Vagina (tissue), 2 donors: ENCODE measurements at regions not wholly inside any gene's neighbourhood (a gene's known extent, or its start where the extent isn't known, plus 50 kb on each side); places are given as distances from the start of the nearest gene placed in this dataset.

Source experiments
- DNase-seq, 2 donors: peaks; one replicate each; pipeline ENCODE4 v3.0.0-alpha.2; 2017; ENCODE audit errors: extremely low spot score in 2 of 2
- H3K27ac ChIP-seq: fragments of 200-600 bp; sonication (generic); one replicate; pipeline ENCODE4 v1.5.1; 2019
- H3K27me3 ChIP-seq: fragments of 200-600 bp; sonication (generic); one replicate; pipeline ENCODE4 v1.5.1; 2019
- H3K36me3 ChIP-seq, 2 donors: fragments of 200-600 bp; sonication (generic); one replicate each; pipeline ENCODE4 v1.5.1; 2017 to 2019
- H3K4me1 ChIP-seq: fragments of 200-600 bp; sonication (generic); one replicate; pipeline ENCODE4 v1.5.1; 2019
- H3K4me3 ChIP-seq, 2 donors: fragments of 200-600 bp; sonication (generic); 1 replicate in 1 of 2; 2 replicates in 1 of 2; pipeline ENCODE4 v1.5.1; 2016 to 2019
- H3K9me3 ChIP-seq: fragments of 200-600 bp; sonication (generic); one replicate; pipeline ENCODE4 v1.5.1; 2019
- POLR2A ChIP-seq, 2 donors: fragments of 450-650 bp; IDR thresholded peaks; one replicate each; pipeline ENCODE4 v1.6.1; 2017; ENCODE audit warnings: antibody characterized with exemption in 2 of 2, mild to moderate bottlenecking in 2 of 2, moderate library complexity in 2 of 2
- POLR2AphosphoS5 ChIP-seq, 2 donors: sonication (generic); formaldehyde crosslinking; IDR thresholded peaks; one replicate each; pipeline ENCODE4 v1.9.0; 2017; ENCODE audit warnings: antibody characterized with exemption in 2 of 2, mild to moderate bottlenecking in 2 of 2, low read depth in 1 of 2; ENCODE audit not compliant: insufficient read depth in 1 of 2
- intact Hi-C: fragments of 100-400 bp; cut with DNase I; formaldehyde crosslinking; loops from one replicate; pipeline ENCODE4 v1.15.1; 2023
- TF ChIP-seq, protein P1 (sequence below), 3 experiments: fragments of 450-650 bp in 2 of 3; fragments of 200-600 bp in 1 of 3; sonication (generic) in 1 of 3; IDR thresholded peaks; one replicate each; pipeline ENCODE4 v1.5.1; 2017 to 2019; ENCODE audit warnings: antibody characterized with exemption in 3 of 3, mild to moderate bottlenecking in 2 of 3, moderate library complexity in 2 of 3

DNA sequence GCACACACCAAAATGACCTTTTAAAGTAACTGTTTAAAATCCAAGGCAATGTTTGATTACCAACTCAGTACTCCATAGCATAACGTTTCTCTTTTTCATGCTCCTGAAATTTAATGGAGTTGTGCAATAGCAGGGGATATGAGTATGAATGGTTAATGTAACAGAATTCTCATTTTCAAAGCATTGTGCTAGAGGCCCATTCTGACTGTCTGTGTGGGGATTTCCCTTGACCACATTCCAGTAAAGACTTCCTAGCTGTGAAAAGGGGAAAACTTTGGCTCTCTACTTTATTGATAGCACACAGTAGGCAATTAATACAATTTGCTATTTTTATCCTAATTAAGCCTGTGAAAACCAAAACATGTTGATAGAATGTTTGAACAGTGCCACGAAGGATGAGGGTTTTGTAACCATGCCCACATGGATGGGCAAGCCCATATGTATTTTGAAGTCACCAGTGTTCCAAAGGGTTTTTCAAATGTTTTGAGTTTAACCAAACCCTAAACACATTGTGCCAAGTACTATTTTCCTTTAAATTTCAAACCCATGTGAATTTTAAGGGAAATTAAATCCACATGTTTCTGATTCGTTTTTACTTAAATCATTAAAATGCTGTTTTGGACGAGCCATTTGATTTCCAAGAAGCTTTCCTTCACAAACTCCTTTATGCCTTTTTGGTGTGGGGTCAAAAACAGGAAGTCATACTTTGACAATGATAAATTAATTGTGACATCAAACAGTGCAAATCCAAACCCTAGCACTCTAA, 261.2 kb downstream of the SHOX2 start:
- Histone ChIP-seq H3K9me3 (no peaks in the 10 kb centered on the region), H3K4me1 (peaks cover 5% of the 10 kb centered on the region), H3K4me3 (no peak overlapping the region), H3K27me3 (no peaks in the 10 kb centered on the region), H3K36me3 (no peaks in the 10 kb centered on the region), H3K27ac (no peak overlapping the region)
- intact Hi-C loops = no loop called here
- no peak for DNase-seq
- no peak for TF ChIP-seq POLR2AphosphoS5 (IDR thresholded peaks at IDR 0.05; ENCODE audit: insufficient read depth in 1 of 2, low read depth in 1 of 2)

DNA sequence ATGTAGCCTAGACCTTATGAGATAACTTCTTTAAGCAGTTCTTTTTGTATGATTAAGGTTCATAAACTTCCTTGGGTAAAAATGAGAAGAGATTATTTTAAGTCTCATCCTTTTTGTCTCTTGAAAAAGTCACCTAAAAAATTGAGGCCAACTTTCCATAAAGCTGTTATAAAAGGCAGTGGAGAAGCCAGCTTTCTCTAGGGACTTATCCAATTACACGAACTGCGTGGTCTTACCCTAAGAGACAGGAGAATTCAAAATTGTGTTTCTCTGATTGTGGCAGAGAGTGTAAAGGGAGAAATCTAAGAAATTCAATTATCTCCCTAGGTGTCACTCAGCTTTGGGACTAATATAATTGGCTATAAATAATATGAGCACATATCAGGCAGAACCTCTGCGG, 262.0 kb downstream of the SHOX2 start:
- no peaks in the 10 kb centered on the region for H3K27me3 ChIP-seq
- intact Hi-C loops = no loop called here
- no peaks in the 10 kb centered on the region for H3K36me3 ChIP-seq
- no peaks in the 10 kb centered on the region for H3K9me3 ChIP-seq
- DNase-seq = no peak
- peaks cover 5% of the 10 kb centered on the region for H3K4me1 ChIP-seq
- no peak overlapping the region for H3K27ac ChIP-seq
- no peak overlapping the region for H3K4me3 ChIP-seq
- TF ChIP-seq, protein P1, sequence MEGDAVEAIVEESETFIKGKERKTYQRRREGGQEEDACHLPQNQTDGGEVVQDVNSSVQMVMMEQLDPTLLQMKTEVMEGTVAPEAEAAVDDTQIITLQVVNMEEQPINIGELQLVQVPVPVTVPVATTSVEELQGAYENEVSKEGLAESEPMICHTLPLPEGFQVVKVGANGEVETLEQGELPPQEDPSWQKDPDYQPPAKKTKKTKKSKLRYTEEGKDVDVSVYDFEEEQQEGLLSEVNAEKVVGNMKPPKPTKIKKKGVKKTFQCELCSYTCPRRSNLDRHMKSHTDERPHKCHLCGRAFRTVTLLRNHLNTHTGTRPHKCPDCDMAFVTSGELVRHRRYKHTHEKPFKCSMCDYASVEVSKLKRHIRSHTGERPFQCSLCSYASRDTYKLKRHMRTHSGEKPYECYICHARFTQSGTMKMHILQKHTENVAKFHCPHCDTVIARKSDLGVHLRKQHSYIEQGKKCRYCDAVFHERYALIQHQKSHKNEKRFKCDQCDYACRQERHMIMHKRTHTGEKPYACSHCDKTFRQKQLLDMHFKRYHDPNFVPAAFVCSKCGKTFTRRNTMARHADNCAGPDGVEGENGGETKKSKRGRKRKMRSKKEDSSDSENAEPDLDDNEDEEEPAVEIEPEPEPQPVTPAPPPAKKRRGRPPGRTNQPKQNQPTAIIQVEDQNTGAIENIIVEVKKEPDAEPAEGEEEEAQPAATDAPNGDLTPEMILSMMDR (IDR thresholded peaks at IDR 0.05) = no peak
- TF ChIP-seq POLR2A (IDR thresholded peaks at IDR 0.05) (no peak), POLR2AphosphoS5 (IDR thresholded peaks at IDR 0.05; ENCODE audit: insufficient read depth in 1 of 2, low read depth in 1 of 2) (no peak)

DNA sequence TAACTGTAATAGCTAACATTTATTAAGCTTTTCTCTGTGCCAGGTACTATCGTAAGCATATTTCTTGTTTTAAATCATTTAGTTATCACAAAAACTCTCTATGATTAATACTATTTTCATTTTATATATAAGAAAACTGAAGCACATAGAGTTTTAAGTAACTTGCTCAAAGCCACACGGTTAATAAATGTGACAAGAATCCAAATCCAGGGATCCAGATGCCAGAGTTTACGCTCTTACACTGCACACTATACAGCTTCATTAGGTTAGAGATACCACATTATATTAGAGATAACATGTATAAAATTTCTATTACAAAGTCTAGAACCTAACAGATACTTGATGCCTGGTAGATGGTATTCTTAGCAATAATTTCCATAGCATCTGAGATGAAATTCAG, 265.2 kb downstream of the SHOX2 start:
- no peaks in the 10 kb centered on the region for H3K9me3 ChIP-seq
- TF ChIP-seq POLR2A (IDR thresholded peaks at IDR 0.05) = no peak
- no peak for TF ChIP-seq POLR2AphosphoS5 (IDR thresholded peaks at IDR 0.05; ENCODE audit: insufficient read depth in 1 of 2, low read depth in 1 of 2)
- TF ChIP-seq, protein P1 (IDR thresholded peaks at IDR 0.05) = no peak
- H3K27me3 ChIP-seq = no peaks in the 10 kb centered on the region
- DNase-seq = no peak
- no peak overlapping the region for H3K4me3 ChIP-seq
- no peaks in the 10 kb centered on the region for H3K36me3 ChIP-seq
- intact Hi-C loops = no loop called here
- no peak overlapping the region for H3K27ac ChIP-seq
- peaks cover 5% of the 10 kb centered on the region for H3K4me1 ChIP-seq

DNA sequence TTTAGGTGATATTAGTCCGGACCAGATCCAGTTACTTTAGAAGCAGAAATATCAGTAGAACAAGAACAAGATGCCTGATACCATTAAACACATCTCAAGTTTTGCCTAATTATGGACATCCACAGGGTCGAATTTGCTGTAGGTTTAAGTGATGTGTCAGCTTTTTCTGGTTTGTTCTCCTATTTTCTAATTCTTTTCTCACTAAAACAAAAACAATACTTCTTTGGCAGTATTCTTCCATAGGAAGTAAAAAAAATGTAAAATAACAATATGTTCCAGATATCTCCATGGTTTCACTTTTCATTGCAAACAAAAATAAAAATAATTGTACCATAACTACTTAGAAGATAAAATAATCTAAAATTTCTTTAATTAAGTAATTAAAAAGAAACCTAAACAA, 265.7 kb downstream of the SHOX2 start:
- H3K4me3 ChIP-seq = no peak overlapping the region
- H3K27ac ChIP-seq = no peak overlapping the region
- peaks cover 5% of the 10 kb centered on the region for H3K4me1 ChIP-seq
- no peak for TF ChIP-seq POLR2A (IDR thresholded peaks at IDR 0.05)
- TF ChIP-seq POLR2AphosphoS5 (IDR thresholded peaks at IDR 0.05; ENCODE audit: insufficient read depth in 1 of 2, low read depth in 1 of 2) = no peak
- TF ChIP-seq, protein P1 (IDR thresholded peaks at IDR 0.05) = no peak
- intact Hi-C loops = no loop called here
- H3K36me3 ChIP-seq = no peaks in the 10 kb centered on the region
- H3K9me3 ChIP-seq = no peaks in the 10 kb centered on the region
- no peak for DNase-seq
- no peaks in the 10 kb centered on the region for H3K27me3 ChIP-seq

DNA sequence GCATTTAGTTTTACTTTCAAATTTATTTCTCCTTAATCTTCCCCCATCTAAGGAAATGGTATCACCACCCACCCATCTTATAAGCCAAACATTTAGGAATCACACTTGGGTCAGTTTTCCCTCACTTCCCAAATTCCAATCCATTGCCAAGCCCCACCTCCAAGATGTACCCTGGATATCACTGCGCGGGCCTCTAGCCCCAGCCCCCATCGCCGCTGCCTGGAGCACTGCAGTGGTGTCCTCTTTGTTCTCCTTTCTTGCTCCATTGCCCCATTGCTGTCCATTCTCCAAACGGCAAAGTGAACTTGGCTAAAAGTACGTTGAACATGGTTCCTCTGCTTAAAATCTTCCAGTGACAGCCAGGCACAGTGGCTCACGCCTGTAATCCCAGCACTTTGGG, 267.8 kb downstream of the SHOX2 start:
- H3K27me3 ChIP-seq = no peaks in the 10 kb centered on the region
- no peak overlapping the region for H3K27ac ChIP-seq
- H3K4me1 ChIP-seq = no peaks in the 10 kb centered on the region
- DNase-seq = no peak
- TF ChIP-seq POLR2A (IDR thresholded peaks at IDR 0.05) (no peak), POLR2AphosphoS5 (IDR thresholded peaks at IDR 0.05; ENCODE audit: insufficient read depth in 1 of 2, low read depth in 1 of 2) (no peak)
- TF ChIP-seq, protein P1 (IDR thresholded peaks at IDR 0.05) = no peak
- intact Hi-C loops = no loop called here
- no peak overlapping the region for H3K4me3 ChIP-seq
- H3K9me3 ChIP-seq = no peaks in the 10 kb centered on the region
- no peaks in the 10 kb centered on the region for H3K36me3 ChIP-seq
